ENCODE measurements at regions not wholly inside any gene's neighbourhood (a gene's known extent, or its start where the extent isn't known, plus 50 kb on each side); places are given as distances from the start of the nearest gene placed in this dataset.

DNA sequence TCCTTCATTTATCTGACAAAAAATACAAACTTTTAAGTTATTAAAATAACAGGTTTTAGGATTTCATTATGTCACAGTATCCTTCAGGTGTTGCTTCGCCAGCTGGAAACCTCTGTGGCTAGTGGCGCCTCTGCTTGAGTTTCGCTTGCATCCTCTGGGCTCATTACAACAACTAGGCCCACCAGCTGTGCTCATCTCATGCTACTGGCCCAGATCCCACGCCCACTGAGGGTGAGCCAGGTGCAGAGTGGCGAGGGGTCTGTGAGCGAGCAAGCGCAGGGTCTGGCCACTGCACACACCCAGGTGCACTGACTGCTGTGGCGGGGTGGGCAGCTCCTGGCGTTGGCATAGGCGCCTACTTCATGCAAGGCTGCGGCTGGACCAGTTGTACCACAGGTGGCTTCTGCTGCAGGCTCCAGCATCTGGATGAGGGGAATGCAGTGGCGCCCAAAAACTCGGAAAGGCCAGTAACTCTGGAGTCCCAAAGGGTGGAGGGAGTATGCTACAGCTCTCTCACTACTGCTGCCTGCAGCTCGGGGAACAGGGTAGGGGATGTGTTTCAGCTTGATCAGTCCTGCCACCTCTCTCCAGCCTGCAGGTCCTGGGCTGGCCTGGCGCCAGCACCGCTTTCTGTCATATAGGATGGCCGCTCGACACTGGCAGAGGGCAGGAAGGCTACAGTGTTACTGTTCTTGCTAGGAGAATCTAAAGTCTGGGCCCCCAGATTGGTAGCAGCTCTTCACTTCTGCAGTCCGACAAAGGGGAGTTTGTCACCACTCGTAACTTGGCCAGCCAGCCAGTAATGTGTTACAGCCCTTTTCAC, 452.1 kb downstream of the TUSC1 start (continued):
- no peak for TF ChIP-seq AKAP8 (CRISPR knock-in tag; IDR thresholded peaks at IDR 0.05)
- TF ChIP-seq, protein P1, sequence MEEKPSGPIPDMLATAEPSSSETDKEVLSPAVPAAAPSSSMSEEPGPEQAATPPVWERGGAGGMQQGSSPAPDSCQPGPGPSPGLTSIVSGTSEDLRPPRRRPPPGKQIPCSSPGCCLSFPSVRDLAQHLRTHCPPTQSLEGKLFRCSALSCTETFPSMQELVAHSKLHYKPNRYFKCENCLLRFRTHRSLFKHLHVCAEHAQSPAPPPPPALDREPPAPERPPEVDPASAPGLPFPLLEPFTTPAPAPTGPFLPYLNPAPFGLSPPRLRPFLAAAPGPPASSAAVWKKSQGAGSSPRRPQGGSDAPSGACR (CRISPR knock-in tag; IDR thresholded peaks at IDR 0.05), result no peak
- TF ChIP-seq ZFX (CRISPR knock-in tag; IDR thresholded peaks at IDR 0.05; ENCODE audit: low read depth), result no peak
- no peak for TF ChIP-seq KDM4B (CRISPR knock-in tag; IDR thresholded peaks at IDR 0.05)
- TF ChIP-seq, protein P2, sequence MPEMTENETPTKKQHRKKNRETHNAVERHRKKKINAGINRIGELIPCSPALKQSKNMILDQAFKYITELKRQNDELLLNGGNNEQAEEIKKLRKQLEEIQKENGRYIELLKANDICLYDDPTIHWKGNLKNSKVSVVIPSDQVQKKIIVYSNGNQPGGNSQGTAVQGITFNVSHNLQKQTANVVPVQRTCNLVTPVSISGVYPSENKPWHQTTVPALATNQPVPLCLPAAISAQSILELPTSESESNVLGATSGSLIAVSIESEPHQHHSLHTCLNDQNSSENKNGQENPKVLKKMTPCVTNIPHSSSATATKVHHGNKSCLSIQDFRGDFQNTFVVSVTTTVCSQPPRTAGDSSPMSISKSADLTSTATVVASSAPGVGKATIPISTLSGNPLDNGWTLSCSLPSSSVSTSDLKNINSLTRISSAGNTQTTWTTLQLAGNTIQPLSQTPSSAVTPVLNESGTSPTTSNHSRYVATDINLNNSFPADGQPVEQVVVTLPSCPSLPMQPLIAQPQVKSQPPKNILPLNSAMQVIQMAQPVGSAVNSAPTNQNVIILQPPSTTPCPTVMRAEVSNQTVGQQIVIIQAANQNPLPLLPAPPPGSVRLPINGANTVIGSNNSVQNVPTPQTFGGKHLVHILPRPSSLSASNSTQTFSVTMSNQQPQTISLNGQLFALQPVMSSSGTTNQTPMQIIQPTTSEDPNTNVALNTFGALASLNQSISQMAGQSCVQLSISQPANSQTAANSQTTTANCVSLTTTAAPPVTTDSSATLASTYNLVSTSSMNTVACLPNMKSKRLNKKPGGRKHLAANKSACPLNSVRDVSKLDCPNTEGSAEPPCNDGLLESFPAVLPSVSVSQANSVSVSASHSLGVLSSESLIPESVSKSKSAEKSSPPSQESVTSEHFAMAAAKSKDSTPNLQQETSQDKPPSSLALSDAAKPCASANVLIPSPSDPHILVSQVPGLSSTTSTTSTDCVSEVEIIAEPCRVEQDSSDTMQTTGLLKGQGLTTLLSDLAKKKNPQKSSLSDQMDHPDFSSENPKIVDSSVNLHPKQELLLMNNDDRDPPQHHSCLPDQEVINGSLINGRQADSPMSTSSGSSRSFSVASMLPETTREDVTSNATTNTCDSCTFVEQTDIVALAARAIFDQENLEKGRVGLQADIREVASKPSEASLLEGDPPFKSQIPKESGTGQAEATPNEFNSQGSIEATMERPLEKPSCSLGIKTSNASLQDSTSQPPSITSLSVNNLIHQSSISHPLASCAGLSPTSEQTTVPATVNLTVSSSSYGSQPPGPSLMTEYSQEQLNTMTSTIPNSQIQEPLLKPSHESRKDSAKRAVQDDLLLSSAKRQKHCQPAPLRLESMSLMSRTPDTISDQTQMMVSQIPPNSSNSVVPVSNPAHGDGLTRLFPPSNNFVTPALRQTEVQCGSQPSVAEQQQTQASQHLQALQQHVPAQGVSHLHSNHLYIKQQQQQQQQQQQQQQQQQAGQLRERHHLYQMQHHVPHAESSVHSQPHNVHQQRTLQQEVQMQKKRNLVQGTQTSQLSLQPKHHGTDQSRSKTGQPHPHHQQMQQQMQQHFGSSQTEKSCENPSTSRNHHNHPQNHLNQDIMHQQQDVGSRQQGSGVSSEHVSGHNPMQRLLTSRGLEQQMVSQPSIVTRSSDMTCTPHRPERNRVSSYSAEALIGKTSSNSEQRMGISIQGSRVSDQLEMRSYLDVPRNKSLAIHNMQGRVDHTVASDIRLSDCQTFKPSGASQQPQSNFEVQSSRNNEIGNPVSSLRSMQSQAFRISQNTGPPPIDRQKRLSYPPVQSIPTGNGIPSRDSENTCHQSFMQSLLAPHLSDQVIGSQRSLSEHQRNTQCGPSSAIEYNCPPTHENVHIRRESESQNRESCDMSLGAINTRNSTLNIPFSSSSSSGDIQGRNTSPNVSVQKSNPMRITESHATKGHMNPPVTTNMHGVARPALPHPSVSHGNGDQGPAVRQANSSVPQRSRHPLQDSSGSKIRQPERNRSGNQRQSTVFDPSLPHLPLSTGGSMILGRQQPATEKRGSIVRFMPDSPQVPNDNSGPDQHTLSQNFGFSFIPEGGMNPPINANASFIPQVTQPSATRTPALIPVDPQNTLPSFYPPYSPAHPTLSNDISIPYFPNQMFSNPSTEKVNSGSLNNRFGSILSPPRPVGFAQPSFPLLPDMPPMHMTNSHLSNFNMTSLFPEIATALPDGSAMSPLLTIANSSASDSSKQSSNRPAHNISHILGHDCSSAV (CRISPR knock-in tag; IDR thresholded peaks at IDR 0.05; ENCODE audit: borderline replicate concordance), result no peak
- no peak for TF ChIP-seq ZNF317 (CRISPR knock-in tag; IDR thresholded peaks at IDR 0.05)
- TF ChIP-seq, protein P3, sequence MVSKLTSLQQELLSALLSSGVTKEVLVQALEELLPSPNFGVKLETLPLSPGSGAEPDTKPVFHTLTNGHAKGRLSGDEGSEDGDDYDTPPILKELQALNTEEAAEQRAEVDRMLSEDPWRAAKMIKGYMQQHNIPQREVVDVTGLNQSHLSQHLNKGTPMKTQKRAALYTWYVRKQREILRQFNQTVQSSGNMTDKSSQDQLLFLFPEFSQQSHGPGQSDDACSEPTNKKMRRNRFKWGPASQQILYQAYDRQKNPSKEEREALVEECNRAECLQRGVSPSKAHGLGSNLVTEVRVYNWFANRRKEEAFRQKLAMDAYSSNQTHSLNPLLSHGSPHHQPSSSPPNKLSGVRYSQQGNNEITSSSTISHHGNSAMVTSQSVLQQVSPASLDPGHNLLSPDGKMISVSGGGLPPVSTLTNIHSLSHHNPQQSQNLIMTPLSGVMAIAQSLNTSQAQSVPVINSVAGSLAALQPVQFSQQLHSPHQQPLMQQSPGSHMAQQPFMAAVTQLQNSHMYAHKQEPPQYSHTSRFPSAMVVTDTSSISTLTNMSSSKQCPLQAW (CRISPR knock-in tag; IDR thresholded peaks at IDR 0.05), result no peak

Measured in HepG2 (cell line).